Adrenal gland (tissue), 9 donors: ENCODE measurements at regions not wholly inside any gene's neighbourhood (a gene's known extent, or its start where the extent isn't known, plus 50 kb on each side); places are given as distances from the start of the nearest gene placed in this dataset.

ENCODE experiments used
- DNase-seq, 7 donors: peaks; one replicate each; pipeline ENCODE4 v3.0.0-alpha.2; 2019 to 2020
- H3K27ac ChIP-seq, 5 donors: fragments of 200-600 bp; sonication (generic) in 4 of 5; 1 replicate in 3 of 5; 2 replicates in 2 of 5; pipeline versions ENCODE4 v1.5.1 to v1.8.0; 2016 to 2020; ENCODE audit warnings: mild to moderate bottlenecking in 1 of 5
- H3K27me3 ChIP-seq: fragments of 200-600 bp; 2 replicates; pipeline ENCODE4 v1.8.0; 2021
- H3K36me3 ChIP-seq, 2 donors: fragments of 200-600 bp; replicated peaks in 1 of 2; 1 replicate in 1 of 2; 2 replicates in 1 of 2; pipeline versions ENCODE4 v1.5.1 to v1.8.0; 2018 to 2022
- H3K4me1 ChIP-seq, 2 donors: fragments of 200-600 bp; replicated peaks in 1 of 2; 1 replicate in 1 of 2; 2 replicates in 1 of 2; pipeline versions ENCODE4 v1.5.1 to v1.8.0; 2018 to 2021
- H3K4me3 ChIP-seq, 4 donors: fragments of 200-600 bp; sonication (generic) in 3 of 4; one replicate each; pipeline ENCODE4 v1.5.1; 2016 to 2018
- H3K9me3 ChIP-seq, 3 donors: fragments of 200-600 bp; sonication (generic) in 1 of 3; replicated peaks in 1 of 3; 1 replicate in 2 of 3; 2 replicates in 1 of 3; pipeline versions ENCODE4 v1.5.1 to v1.8.0; 2016 to 2021
- POLR2A ChIP-seq, 2 donors: fragments of 450-650 bp; IDR thresholded peaks; one replicate each; pipeline ENCODE4 v1.6.1; 2017; ENCODE audit warnings: antibody characterized with exemption in 2 of 2, mild to moderate bottlenecking in 2 of 2, moderate library complexity in 1 of 2
- WGBS, 4 donors: extraction: QIAGEN DNeasy Blood & Tissue Kit in 2 of 4; methylation state at CpG; one replicate each; pipeline versions ENCODE4 v1.1.5 to v1.1.7; 2013 to 2017; 5-methylcytosine and 5-hydroxymethylcytosine counted together
- intact Hi-C, 2 donors: fragments of 100-400 bp; cut with DNase I; formaldehyde crosslinking; loops; one replicate each; pipeline versions ENCODE4 v1.14.1 to v1.15.0; 2022 to 2023
- TF ChIP-seq, protein P1 (sequence below), 6 experiments: fragments of 450-650 bp in 4 of 6; fragments of 200-600 bp in 2 of 6; sonication (generic) in 1 of 6; IDR thresholded peaks; 1 replicate in 5 of 6; 2 replicates in 1 of 6; pipeline versions ENCODE4 v1.5.1 to v1.8.0; 2016 to 2021; ENCODE audit warnings: antibody characterized with exemption in 6 of 6, mild to moderate bottlenecking in 2 of 6, moderate library complexity in 1 of 6
- donor health status: healthy with polysubstance abuse.
- donor health status: Bipolar disorder and iron deficiency.
- donor health status: DM: yes; HTN: yes; CAD: no.
- donor health status: DM: no; HTN: no; CAD: no.
- donor health status: DM: no; HTN: no; CAD: no.

DNA sequence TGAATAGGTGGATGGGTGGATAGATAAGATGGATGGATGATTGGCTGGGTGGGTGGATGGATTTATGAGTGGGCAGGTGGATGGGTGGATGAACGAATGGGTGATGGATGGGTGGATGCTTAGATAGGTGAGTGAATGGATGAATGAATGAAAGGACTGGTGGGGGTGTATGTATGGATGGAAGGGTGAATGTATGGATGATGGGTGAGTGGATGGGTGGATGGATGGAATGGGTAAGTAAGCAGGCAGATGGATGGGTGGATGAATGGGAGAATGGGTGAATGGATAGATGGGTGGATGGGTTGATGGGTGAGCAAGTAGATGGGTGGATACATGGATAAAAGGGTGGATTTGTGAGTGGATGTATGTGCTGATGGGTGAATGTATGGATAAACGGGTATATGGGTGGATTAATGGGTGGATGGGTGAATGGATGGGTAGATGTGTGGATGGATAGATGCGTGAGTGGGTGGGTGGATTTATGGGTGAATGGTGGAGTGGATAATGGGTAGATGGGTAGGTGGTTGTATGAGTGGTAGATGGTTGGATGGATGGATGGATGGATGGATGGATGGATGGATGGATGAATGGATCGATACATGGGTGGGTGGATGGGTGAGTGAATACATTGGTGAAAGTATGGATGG, 682.6 kb downstream of the HS3ST4 start:
- H3K27me3 ChIP-seq: no peaks in the 10 kb centered on the region
- H3K4me1 ChIP-seq: no peaks in the 10 kb centered on the region
- intact Hi-C loops: no loop called here
- no peaks in the 10 kb centered on the region for H3K36me3 ChIP-seq
- DNase-seq: no peak
- no peak for TF ChIP-seq POLR2A (IDR thresholded peaks at IDR 0.05)
- TF ChIP-seq, protein P1, sequence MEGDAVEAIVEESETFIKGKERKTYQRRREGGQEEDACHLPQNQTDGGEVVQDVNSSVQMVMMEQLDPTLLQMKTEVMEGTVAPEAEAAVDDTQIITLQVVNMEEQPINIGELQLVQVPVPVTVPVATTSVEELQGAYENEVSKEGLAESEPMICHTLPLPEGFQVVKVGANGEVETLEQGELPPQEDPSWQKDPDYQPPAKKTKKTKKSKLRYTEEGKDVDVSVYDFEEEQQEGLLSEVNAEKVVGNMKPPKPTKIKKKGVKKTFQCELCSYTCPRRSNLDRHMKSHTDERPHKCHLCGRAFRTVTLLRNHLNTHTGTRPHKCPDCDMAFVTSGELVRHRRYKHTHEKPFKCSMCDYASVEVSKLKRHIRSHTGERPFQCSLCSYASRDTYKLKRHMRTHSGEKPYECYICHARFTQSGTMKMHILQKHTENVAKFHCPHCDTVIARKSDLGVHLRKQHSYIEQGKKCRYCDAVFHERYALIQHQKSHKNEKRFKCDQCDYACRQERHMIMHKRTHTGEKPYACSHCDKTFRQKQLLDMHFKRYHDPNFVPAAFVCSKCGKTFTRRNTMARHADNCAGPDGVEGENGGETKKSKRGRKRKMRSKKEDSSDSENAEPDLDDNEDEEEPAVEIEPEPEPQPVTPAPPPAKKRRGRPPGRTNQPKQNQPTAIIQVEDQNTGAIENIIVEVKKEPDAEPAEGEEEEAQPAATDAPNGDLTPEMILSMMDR (IDR thresholded peaks at IDR 0.05): no peak
- 71 to 78% (median 73%) methylated on average over 4 of the region's 4 CpGs for WGBS, 4 donors
- H3K27ac ChIP-seq: no peak overlapping the region
- no peaks in the 10 kb centered on the region for H3K9me3 ChIP-seq
- H3K4me3 ChIP-seq: no peak overlapping the region

DNA sequence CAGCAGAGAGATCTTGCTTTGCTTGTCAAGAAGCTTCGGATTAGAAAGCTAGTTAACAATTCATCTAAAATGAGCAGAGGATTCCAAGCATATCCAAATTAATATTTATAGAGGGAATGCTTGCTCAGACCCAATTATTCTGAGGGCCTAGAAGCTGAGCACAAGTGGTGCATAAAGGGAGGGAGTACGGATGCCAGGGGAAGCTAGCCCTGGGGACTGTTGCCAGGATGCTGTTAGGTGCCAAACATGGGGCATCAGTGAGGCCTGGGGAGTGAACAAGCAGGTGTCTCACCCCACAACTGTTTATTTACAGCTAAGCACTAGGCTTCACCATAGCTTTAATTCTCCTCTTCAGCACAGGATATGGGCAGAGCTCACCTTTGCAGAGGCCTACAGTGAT, 684.1 kb upstream of the C16orf82 start:
- intact Hi-C loops: no loop called here
- TF ChIP-seq, protein P1 (IDR thresholded peaks at IDR 0.05): no peak
- no peak for TF ChIP-seq POLR2A (IDR thresholded peaks at IDR 0.05)
- Histone ChIP-seq H3K36me3 (no peaks in the 10 kb centered on the region), H3K4me3 (no peak overlapping the region), H3K4me1 (no peaks in the 10 kb centered on the region), H3K27ac (no peak overlapping the region), H3K27me3 (no peaks in the 10 kb centered on the region), H3K9me3 (no peaks in the 10 kb centered on the region)
- WGBS, 4 donors: 56 to 65% (median 61%) methylated on average over 2 of the region's 2 CpGs
- DNase-seq: no peak

DNA sequence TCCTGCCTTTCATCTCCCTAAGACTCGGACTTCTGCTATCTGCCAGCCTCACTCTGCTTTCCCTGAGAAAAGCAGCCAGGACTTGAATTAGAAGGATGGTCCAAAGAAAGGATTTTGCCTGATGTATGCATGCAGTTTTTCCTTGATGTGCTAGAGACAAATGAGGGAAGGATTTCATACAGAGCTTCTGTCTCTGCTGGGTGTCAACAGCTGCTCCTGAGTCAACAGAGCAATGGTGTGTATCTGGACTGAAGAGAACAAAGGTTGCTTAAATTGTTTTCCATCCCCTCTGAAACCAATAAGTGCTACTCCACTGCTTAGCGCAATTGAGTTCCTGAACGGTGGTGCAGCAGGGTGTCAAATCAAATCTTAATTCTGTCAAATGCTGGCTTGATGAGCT, 680.6 kb upstream of the C16orf82 start:
- WGBS, 4 donors: 37 to 51% (median 47%) methylated on average over 3 of the region's 3 CpGs

DNA sequence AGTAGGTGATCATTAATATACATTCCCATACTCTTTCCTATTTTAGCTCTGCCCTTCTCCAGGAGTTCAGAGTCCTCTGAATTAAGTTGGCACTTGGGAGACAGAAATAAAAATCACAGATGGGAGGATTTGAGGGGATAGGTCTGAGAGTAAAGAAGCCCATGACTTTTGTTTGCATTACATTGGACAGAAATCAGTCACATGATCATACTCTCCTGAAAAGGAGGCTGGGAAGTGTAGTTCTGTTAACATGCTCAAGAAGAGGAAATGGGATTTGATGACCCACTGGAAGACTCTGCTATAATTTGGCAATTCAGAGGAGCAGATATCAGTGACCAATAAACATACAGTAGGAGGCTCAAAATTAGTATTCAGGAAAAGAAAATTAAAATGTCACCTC, 674.9 kb upstream of the C16orf82 start:
- TF ChIP-seq, protein P1 (IDR thresholded peaks at IDR 0.05): no peak
- TF ChIP-seq POLR2A (IDR thresholded peaks at IDR 0.05): no peak
- Histone ChIP-seq H3K9me3 (no peaks in the 10 kb centered on the region), H3K4me1 (no peaks in the 10 kb centered on the region), H3K4me3 (no peak overlapping the region), H3K36me3 (no peaks in the 10 kb centered on the region), H3K27ac (no peak overlapping the region), H3K27me3 (no peaks in the 10 kb centered on the region)
- intact Hi-C loops: no loop called here
- DNase-seq: no peak

More for the DNA sequence above, 680.6 kb upstream of the C16orf82 start:
- no peak overlapping the region for H3K27ac ChIP-seq
- no peaks in the 10 kb centered on the region for H3K36me3 ChIP-seq
- H3K4me3 ChIP-seq: no peak overlapping the region
- no peaks in the 10 kb centered on the region for H3K9me3 ChIP-seq
- H3K27me3 ChIP-seq: no peaks in the 10 kb centered on the region
- H3K4me1 ChIP-seq: no peaks in the 10 kb centered on the region
- intact Hi-C loops: no loop called here
- no peak for TF ChIP-seq POLR2A (IDR thresholded peaks at IDR 0.05)
- TF ChIP-seq, protein P1 (IDR thresholded peaks at IDR 0.05): no peak
- DNase-seq: no peak
